ENCODE measurements at regions not wholly inside any gene's neighbourhood (a gene's known extent, or its start where the extent isn't known, plus 50 kb on each side); places are given as distances from the start of the nearest gene placed in this dataset.

DNA sequence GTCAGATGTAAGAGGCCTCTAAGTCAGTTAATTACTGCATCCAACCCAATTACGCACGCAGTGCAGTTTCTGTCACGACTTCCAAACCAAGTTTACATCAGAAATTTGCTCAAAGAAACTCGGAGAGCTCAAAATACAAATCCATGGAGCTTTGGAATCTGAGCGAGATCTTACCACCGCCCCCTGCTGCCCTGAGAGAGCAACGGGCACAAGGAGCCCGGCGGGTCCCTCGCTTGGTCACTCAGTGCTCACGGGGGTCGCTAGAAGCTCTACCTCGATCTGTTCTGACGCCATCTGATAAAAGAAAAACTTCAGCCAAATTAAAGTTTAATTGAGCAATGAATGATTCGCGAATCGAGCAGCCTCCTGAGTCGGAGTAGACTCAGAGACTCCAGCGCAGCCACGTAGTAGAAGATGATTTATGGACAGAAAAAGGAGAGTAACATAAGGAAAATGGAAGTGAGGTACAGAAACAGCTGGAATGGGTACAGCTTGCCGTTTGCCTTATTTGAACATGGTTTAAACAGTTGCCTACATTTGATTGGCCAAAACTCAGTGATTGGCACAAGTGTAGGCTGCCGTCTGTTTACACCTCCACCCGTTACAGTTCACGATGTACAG is 232.7 kb upstream of the ATP10A start:
- TF ChIP-seq GATA2 (IDR thresholded peaks at IDR 0.05; ENCODE audit: low read depth, low read length) (no peak), GATA3 (IDR thresholded peaks at IDR 0.05; ENCODE audit: low read depth, low read length) (no peak)

Measured in SH-SY5Y (cell line).